Retinal pigment epithelial cell (primary cell): ENCODE measurements at regions not wholly inside any gene's neighbourhood (a gene's known extent, or its start where the extent isn't known, plus 50 kb on each side); places are given as distances from the start of the nearest gene placed in this dataset.
"Not testable (repeated sequence)": the region's sequence is repeated elsewhere in the genome, so short reads cannot be mapped to it uniquely, and the experiment has no call there.

Experiments used
- DNase-seq: peaks from one replicate; pipeline ENCODE4 v3.0.0-alpha.2; 2010; ENCODE audit warnings: low read depth
- H3K4me3 ChIP-seq: 2 replicates; pipeline ENCODE4 v1.5.1; 2011; ENCODE audit warnings: mild to moderate bottlenecking, low read length, control low read depth, moderate library complexity
- TF ChIP-seq, protein P1 (sequence below): conservative IDR thresholded peaks from 2 replicates; pipeline ENCODE4 v1.5.1; 2011; ENCODE audit warnings: low read depth, low read length, control low read depth, inconsistent platforms

DNA sequence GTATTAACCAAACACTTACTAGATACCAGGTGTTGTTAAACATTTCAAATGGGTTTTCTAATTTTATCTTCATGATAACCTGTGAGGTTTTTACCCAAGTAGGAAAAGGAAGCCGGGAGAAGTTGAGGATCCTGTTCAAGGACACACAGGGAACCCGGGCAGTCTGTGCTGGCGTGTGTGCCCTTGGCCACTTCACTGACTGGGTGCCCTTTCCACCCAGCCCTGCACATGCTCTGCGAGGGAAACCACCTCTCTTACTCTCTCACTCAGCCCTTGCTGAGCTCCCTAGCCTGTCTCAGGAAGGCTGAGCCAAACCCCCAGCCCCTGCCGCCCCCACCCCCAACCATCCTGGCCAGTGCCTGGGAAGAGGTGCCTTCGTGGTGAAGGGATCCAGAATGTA is 51.8 kb downstream of the TEX44 start:
- no peak for DNase-seq
- H3K4me3 ChIP-seq = no peak overlapping the region
- TF ChIP-seq, protein P1, sequence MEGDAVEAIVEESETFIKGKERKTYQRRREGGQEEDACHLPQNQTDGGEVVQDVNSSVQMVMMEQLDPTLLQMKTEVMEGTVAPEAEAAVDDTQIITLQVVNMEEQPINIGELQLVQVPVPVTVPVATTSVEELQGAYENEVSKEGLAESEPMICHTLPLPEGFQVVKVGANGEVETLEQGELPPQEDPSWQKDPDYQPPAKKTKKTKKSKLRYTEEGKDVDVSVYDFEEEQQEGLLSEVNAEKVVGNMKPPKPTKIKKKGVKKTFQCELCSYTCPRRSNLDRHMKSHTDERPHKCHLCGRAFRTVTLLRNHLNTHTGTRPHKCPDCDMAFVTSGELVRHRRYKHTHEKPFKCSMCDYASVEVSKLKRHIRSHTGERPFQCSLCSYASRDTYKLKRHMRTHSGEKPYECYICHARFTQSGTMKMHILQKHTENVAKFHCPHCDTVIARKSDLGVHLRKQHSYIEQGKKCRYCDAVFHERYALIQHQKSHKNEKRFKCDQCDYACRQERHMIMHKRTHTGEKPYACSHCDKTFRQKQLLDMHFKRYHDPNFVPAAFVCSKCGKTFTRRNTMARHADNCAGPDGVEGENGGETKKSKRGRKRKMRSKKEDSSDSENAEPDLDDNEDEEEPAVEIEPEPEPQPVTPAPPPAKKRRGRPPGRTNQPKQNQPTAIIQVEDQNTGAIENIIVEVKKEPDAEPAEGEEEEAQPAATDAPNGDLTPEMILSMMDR = no peak

DNA sequence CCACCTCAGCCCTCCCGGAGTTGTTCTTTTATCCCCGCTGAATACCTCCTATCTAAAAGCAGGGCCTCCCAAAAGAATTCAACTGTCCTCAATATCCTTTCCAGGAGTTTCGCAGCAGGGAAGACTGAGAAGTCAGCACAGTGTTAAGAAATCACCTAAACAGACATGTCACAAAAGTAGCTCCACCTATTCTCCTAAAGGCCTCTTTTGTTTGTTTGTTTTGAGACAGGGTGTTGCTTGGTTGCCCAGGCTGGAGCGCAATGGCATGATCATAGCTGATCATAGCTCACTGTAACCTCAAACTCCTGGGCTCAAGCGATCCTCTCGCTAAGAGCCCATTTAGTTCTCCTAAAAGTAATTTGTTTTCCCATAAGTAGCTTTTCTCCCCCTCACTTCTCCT is 53.8 kb downstream of the TEX44 start:
- DNase-seq = no peak
- TF ChIP-seq, protein P1 = no peak
- H3K4me3 ChIP-seq = no peak overlapping the region

GRCh38 chr2:231648579-231649174 is 56.0 kb downstream of the TEX44 start:
- no peak overlapping the region for H3K4me3 ChIP-seq
- no peak for DNase-seq
- TF ChIP-seq, protein P1 = peak; percentile 90

- not testable (repeated sequence) for H3K4me3 ChIP-seq, DNase-seq
Measured at GRCh38 chr2:231651561-231651960, 56.8 kb upstream of the PTMA start.

DNA sequence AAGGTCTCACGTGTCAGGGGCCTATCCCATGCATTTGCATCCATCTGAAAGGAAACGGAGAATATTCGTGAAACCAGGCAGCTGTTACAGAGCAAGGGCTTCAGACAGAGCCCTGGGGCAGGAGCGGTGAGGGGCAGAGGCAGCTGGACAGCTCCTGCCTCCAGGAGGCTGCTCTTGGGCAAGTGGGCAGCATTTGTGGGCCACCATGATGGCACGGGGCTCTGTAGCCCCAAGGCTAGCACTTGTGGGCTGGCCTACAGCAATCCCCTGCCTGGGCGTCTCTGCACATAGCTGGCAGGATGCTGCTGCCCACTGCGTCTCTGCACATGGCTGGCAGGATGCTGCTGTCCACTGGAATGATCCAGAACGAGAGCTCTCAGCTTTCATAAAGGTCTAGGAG is 52.8 kb upstream of the PTMA start:
- H3K4me3 ChIP-seq = no peak overlapping the region
- no peak for DNase-seq
- TF ChIP-seq, protein P1 = no peak

GRCh38 chr2:231655894-231656293 is 52.4 kb upstream of the PTMA start:
- DNase-seq = no peak

More at GRCh38 chr2:231655894-231656293, 52.4 kb upstream of the PTMA start:
- no peak overlapping the region for H3K4me3 ChIP-seq
- TF ChIP-seq, protein P1 = no peak
